NCI-H2227 (cell line): ENCODE measurements at regions not wholly inside any gene's neighbourhood (a gene's known extent, or its start where the extent isn't known, plus 50 kb on each side); places are given as distances from the start of the nearest gene placed in this dataset.

Experiments used
- DNase-seq: peaks from one replicate; lab custom pipeline; 2025; ENCODE audit not compliant: unreplicated experiment; lab: John Stamatoyannopoulos, UW

DNA sequence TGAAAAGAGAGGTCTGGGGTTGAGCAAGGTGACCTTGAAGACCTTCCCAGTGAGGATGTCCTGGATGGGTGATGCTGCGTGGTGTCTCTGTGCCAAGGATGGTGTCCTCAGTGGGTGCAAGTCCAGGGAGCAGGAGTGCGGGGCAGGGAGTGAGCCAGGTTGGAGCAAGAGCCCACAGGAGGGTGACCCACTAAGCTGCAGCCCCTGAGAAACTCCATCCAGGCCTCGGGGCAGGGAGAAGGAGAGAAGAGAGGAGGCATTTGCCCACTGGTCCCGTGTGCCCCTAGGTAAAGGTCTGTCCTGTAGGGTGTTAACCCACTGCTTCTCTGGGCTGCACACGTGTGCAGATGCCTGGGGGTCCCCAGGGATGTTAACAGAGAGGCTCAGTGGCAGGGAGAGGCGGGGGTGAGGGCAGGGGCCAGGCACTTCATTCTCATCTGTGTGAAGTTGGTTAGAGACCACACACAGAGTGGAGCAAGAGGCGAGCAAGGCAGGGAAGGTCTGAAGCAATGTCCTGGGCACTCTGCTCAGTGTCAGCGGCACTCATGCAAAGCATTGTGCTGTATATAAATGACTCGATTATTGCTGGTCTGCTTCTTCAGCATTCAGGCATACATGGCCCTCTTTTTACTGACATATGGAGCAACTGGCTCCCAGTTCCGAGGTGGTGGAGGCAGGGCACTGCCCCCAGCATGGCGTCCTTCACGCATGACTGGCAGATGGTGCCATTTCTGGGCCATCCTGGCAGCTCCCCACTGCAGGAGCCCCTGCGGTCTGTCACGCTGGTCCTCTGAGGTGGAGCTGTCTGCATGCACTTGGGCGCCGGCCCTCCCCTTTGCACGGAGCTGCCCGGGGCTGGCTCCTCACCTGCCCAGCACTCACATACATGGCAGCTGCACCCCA lies 117.2 kb upstream of the HS6ST1 start:
- no peak for DNase-seq

GRCh38 chr2:128436479-128437203 lies 118.0 kb upstream of the HS6ST1 start:
- no peak for DNase-seq

DNA sequence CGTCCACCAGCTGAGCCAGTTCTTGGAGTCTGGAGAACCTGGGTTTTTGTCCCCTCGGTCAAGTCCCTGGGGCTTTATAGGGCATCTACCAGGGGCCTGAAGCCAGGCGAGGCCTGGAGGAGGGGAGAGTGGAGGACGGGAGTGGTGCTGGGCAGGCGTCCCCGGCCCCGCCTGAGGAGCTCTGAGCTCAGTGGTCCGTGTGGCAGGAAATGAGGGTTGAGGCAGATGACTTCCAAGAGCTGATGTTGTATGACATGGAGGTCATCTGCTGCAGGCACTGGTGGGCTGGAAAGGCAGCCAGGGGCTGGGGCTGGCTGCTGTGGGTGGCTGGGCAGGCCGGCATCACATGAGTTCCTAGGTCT lies 118.5 kb upstream of the HS6ST1 start:
- no peak for DNase-seq

DNA sequence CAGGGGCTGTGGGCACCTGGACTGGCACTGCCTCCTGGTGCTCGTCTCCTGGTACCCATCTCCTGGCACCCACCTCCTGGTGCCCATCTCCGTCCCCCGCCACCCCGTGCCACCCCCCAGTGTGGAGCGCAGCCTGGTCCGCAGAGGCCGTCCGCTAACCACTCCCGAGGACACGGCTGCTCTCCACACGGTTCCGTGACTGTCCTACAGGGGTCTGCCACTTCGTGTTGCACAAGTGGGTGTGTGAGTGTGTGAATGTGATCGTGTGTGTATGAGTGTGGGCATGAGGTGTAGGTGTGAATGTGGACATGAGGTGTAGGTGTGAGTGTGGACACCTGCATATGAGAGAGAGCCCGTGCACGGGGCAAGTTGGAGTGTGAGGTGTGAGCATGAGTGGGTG lies 119.4 kb upstream of the HS6ST1 start:
- DNase-seq: no peak

GRCh38 chr2:128438586-128438985 lies 119.9 kb upstream of the HS6ST1 start:
- no peak for DNase-seq

- no peak for DNase-seq
These were observed 120.5 kb upstream of the HS6ST1 start for GRCh38 chr2:128439031-128439790.

DNA sequence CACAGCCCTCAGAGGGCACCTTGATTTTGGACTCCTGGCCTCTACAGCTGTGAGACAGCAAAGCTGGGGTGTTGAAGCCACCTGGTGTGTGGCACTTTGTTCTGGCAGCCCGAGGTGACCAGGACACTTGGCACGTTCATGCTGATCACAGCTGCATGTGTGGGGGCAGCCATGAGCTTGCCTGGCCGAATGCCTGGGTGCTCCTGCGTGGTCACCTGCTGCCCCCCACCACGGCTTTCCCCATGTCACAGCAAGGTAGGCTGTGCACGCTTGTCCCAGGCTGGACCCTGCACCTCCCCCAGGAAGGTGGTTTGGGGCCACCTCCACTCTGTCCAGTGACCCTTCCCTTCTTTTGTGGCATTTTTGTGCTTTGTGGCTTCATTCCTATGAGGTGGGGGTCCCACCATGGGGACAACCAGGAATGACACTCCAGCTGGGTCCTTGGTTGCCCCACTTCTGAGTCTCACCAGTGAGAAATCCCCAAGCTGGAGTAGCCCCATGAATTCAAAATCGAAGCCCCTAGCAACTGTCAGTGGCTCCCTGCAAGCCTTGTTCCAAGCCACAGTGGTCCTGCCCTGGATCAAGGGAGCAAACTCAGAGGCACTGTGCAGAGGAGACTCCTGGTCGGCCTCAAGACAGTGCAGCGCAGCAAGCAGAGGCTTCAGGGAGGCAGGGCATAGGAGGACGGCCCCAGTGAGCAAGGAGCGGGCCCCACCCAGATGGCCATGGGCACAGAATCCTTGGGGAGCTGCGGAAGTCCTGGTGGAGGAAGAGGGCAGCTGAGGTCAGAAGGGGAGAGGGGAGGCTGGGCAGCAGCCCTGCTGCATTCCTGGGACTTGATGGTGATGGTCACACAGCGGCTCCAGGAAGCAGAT lies 121.4 kb upstream of the HS6ST1 start:
- no peak for DNase-seq

GRCh38 chr2:128440666-128441340 lies 122.1 kb upstream of the HS6ST1 start:
- DNase-seq: no peak

GRCh38 chr2:128441341-128442052 lies 122.8 kb upstream of the HS6ST1 start:
- no peak for DNase-seq

DNA sequence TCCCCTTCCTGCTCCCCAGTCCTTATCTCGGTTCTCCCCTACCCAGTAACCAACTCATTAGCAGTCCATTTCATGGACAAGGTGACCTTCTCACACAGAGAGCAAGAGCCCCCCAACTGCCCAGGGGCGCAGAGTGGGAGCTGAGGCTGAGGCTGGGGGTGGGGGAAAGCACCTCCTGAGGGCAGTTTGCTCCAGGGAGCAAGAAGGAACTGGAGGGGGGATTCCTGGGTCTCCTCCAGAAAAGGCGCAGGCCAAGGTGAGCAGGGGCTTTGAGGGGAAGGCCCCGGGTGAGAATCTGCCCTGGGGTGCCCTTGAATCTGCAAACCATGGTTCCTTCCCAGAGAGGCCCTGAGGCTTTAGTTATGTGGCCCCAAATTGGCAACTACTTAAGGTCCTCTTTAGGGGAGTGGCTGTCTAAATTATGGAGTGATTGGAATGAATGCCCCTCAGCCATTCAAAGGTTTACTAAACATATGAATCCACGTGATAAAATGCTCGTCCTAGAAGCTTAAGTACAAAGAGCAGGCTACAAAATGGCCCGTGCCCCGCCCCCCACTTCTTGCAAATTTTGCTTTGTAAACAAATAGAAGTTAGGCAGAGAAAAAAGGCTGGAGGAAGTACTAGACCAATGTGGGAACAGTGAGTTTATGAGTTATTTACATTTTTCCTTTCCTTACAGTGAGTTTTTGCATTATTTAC lies 123.5 kb upstream of the HS6ST1 start:
- peak; percentile 45 for DNase-seq

GRCh38 chr2:128442891-128443302 lies 124.2 kb upstream of the HS6ST1 start:
- no peak for DNase-seq

DNA sequence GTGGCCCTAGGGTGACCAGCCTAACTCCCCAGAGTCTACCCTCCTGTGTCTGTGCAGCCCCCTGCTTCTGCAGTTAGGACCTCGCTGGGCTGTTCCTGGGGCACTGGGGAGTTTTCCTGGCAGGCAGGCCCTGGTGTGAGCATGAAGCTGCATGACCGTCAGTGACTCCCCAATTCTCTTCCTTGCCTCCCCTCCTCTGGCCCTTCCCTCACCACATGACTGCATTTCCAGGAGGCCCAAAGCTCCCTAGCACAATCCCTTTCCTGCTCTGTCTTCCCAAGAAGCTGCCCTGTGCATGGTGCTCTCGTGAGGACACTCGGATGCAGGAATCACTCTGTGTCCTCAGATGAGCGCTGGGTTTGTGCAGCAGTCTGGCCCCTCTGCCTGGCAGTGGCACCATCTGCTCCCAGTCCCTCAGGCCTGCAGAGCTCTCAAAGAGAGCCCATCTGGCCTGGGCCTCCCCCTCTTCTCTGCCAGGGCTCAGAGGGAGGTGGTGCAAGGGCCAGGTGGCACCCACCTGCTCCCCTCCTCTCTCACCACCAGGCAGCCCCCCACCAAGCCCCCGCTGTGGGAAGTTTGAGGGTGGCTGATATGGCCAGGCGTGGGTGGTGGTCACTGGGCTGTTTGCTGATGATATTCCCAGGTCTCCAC lies 125.6 kb upstream of the HS6ST1 start:
- peak; percentile 21 for DNase-seq

GRCh38 chr2:128444816-128445522 lies 126.3 kb upstream of the HS6ST1 start:
- DNase-seq: no peak

GRCh38 chr2:128445523-128445900 lies 126.8 kb upstream of the HS6ST1 start:
- no peak for DNase-seq

DNA sequence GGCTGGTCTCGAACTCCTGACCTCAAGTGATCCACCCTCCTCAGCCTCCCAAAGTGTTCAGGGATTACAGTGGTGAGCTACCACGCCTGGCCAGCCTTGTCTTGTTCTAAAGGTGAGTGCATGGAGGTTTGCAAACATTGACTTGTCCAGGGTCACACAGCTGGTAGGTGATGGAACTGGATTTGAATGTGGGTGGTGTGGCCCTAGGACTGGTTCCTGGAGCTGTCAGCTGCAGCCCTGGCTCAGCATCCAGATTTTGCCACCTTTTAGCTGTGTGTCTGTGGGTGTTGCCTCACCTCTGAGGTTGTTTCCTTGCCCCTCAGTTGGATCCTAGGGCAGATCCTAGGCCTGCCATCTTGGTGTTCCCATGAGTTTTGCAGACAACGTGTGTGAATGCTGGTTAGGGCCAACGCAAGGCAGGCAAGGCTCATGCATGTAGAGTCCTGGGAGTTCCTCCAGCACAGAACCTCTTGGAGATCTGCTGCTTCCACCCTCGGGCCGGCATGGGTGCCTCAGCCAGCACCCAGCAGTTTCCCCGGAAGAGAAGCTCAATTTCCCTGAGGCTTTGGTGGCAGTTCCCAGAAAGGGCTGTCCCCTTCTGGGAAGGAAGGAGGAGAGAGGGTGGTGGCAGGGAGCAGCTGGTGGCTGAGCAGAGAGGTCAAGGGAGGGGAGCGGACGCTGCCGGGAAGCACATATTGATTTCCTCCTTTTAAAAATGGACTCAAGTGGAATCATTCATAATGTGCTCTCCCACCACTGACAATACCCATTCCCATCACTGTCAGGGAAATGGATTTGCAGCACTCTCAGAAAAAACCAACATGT lies 127.6 kb upstream of the HS6ST1 start:
- DNase-seq: peak; percentile 63

- no peak for DNase-seq
These were observed 128.3 kb upstream of the HS6ST1 start for GRCh38 chr2:128446874-128447537.
